ENCODE measurements at regions not wholly inside any gene's neighbourhood (a gene's known extent, or its start where the extent isn't known, plus 50 kb on each side); places are given as distances from the start of the nearest gene placed in this dataset.

DNA sequence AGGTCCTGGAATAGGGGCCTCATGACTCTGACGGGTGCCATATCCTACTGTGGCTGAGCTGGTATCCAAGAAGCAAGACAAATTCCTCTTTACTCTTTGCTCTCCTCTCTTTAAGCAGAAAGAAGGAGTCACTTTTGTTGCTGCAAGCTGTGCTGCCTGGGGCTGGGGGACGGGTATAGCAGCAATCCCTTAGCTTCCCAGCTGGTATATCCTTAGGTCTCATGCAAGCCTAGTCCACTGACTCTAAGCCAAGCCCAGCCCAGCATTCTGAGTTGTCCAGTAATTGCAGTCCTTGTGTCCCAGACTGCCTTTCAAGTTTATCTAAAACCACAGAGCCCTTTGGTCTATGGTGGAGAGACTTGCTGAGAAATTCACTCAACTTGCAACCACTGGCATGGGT is 893.0 kb upstream of the PRR20A start:
- Mint-ChIP-seq H3K9me3 (peaks cover 65% of the 10 kb centered on the region), H3K4me1 (ENCODE audit: low read depth) (no peaks in the 10 kb centered on the region), H3K27me3 (ENCODE audit: low read depth) (no peaks in the 10 kb centered on the region), H3K36me3 (ENCODE audit: low read depth) (no peaks in the 10 kb centered on the region), H3K4me3 (no peak overlapping the region), H3K27ac (no peak overlapping the region)
- no peak for DNase-seq (ENCODE audit: low spot score)

- Mint-ChIP-seq H3K36me3 (ENCODE audit: low read depth) (no peaks in the 10 kb centered on the region), H3K27ac (no peak overlapping the region), H3K4me1 (ENCODE audit: low read depth) (no peaks in the 10 kb centered on the region), H3K27me3 (ENCODE audit: low read depth) (no peaks in the 10 kb centered on the region), H3K9me3 (peaks cover 47% of the 10 kb centered on the region), H3K4me3 (no peak overlapping the region)
- DNase-seq (ENCODE audit: low spot score): no peak
These were observed 869.0 kb upstream of the PRR20A start for GRCh38 chr13:56271686-56272085.

- Mint-ChIP-seq H3K27ac (no peak overlapping the region), H3K4me1 (ENCODE audit: low read depth) (no peaks in the 10 kb centered on the region), H3K36me3 (ENCODE audit: low read depth) (no peaks in the 10 kb centered on the region), H3K9me3 (peaks cover 51% of the 10 kb centered on the region), H3K4me3 (no peak overlapping the region), H3K27me3 (ENCODE audit: low read depth) (no peaks in the 10 kb centered on the region)
- no peak for DNase-seq (ENCODE audit: low spot score)
These were observed 857.4 kb upstream of the PRR20A start for GRCh38 chr13:56283262-56283828.

DNA sequence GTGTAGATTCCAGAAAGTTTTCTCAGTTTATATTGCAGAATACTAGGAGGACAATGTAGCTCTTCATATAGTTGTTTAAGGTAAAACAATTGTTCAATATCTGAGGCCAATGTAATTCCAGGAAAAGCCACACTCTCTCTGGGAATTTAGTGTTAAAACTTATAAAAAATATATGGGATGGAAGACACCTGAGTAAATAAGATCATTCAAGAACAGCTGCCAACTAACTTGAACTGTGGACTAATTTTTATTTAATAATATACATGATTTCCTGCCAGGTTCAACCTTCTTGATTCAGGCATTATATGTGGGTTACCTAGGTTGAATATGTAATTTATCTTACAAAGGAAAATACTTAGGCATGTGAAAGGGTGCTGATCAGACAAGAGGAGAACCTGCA is 841.1 kb upstream of the PRR20A start:
- no peaks in the 10 kb centered on the region for H3K4me1 Mint-ChIP-seq (ENCODE audit: low read depth)
- peaks cover 14% of the 10 kb centered on the region for H3K9me3 Mint-ChIP-seq
- no peak overlapping the region for H3K4me3 Mint-ChIP-seq
- no peaks in the 10 kb centered on the region for H3K36me3 Mint-ChIP-seq (ENCODE audit: low read depth)
- H3K27ac Mint-ChIP-seq: no peak overlapping the region
- DNase-seq (ENCODE audit: low spot score): no peak
- no peaks in the 10 kb centered on the region for H3K27me3 Mint-ChIP-seq (ENCODE audit: low read depth)

- DNase-seq (ENCODE audit: low spot score): no peak
- no peak overlapping the region for H3K4me3 Mint-ChIP-seq
- H3K4me1 Mint-ChIP-seq (ENCODE audit: low read depth): no peaks in the 10 kb centered on the region
- no peaks in the 10 kb centered on the region for H3K36me3 Mint-ChIP-seq (ENCODE audit: low read depth)
- peaks cover 47% of the 10 kb centered on the region for H3K9me3 Mint-ChIP-seq
- no peaks in the 10 kb centered on the region for H3K27me3 Mint-ChIP-seq (ENCODE audit: low read depth)
- H3K27ac Mint-ChIP-seq: no peak overlapping the region
These were observed 826.0 kb upstream of the PRR20A start for GRCh38 chr13:56314765-56315164.

- Mint-ChIP-seq H3K4me1 (ENCODE audit: low read depth) (no peaks in the 10 kb centered on the region), H3K4me3 (no peak overlapping the region), H3K27me3 (ENCODE audit: low read depth) (no peaks in the 10 kb centered on the region), H3K27ac (no peak overlapping the region), H3K9me3 (peaks cover 41% of the 10 kb centered on the region), H3K36me3 (ENCODE audit: low read depth) (no peaks in the 10 kb centered on the region)
- no peak for DNase-seq (ENCODE audit: low spot score)
These were observed 822.9 kb upstream of the PRR20A start for GRCh38 chr13:56317841-56318240.

DNA sequence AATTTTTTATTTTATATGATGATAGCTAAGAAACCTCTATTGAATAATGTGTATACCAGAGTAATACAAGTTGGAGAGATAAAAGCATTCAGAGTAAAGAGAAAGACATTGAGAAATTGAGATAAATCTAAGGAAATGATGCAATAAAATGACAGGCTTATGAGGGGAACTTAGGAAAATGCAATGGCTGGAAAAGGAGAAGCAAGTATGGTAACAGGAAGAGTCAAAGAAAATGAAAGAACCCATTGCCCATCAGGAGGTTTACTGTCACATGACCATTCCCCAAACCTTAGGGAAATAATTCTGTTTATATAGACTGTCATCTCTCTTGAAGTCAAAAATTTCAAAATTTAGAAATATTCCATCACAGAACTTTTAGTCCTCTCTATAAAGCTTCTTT is 808.0 kb upstream of the PRR20A start:
- no peaks in the 10 kb centered on the region for H3K36me3 Mint-ChIP-seq (ENCODE audit: low read depth)
- DNase-seq (ENCODE audit: low spot score): no peak
- H3K27me3 Mint-ChIP-seq (ENCODE audit: low read depth): no peaks in the 10 kb centered on the region
- no peaks in the 10 kb centered on the region for H3K4me1 Mint-ChIP-seq (ENCODE audit: low read depth)
- peaks cover 32% of the 10 kb centered on the region for H3K9me3 Mint-ChIP-seq
- no peak overlapping the region for H3K27ac Mint-ChIP-seq
- no peak overlapping the region for H3K4me3 Mint-ChIP-seq

DNA sequence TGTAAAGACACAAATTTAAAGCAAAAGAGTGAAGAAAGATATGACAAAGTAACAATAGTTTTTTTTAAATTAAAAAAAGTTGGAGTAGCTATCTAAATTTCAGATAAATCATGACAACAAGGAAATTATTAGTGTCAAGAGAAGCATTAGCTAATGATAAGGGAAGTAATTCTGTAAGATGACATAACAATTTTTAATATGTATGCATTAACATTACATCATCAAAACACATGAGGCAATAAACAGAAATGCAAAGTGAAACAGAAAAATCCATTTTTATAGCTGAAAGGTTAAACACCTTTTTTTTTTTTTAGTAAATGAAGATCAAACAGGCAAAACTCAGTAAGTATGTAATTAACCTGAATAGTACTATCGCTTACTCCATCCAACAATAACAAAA is 804.9 kb upstream of the PRR20A start:
- no peaks in the 10 kb centered on the region for H3K27me3 Mint-ChIP-seq (ENCODE audit: low read depth)
- no peaks in the 10 kb centered on the region for H3K4me1 Mint-ChIP-seq (ENCODE audit: low read depth)
- peaks cover 36% of the 10 kb centered on the region for H3K9me3 Mint-ChIP-seq
- DNase-seq (ENCODE audit: low spot score): no peak
- H3K36me3 Mint-ChIP-seq (ENCODE audit: low read depth): no peaks in the 10 kb centered on the region
- H3K4me3 Mint-ChIP-seq: no peak overlapping the region
- H3K27ac Mint-ChIP-seq: no peak overlapping the region

- no peak for DNase-seq (ENCODE audit: low spot score)
- Mint-ChIP-seq H3K36me3 (ENCODE audit: low read depth) (no peaks in the 10 kb centered on the region), H3K27me3 (ENCODE audit: low read depth) (no peaks in the 10 kb centered on the region), H3K4me3 (no peak overlapping the region), H3K4me1 (ENCODE audit: low read depth) (no peaks in the 10 kb centered on the region), H3K9me3 (peaks cover 43% of the 10 kb centered on the region), H3K27ac (no peak overlapping the region)
These were observed 802.3 kb upstream of the PRR20A start for GRCh38 chr13:56338421-56338820.

GRCh38 chr13:56347014-56347413 is 793.7 kb upstream of the PRR20A start:
- no peak overlapping the region for H3K27ac Mint-ChIP-seq
- no peaks in the 10 kb centered on the region for H3K27me3 Mint-ChIP-seq (ENCODE audit: low read depth)
- no peaks in the 10 kb centered on the region for H3K36me3 Mint-ChIP-seq (ENCODE audit: low read depth)
- H3K9me3 Mint-ChIP-seq: peaks cover 28% of the 10 kb centered on the region
- DNase-seq (ENCODE audit: low spot score): no peak
- H3K4me1 Mint-ChIP-seq (ENCODE audit: low read depth): no peaks in the 10 kb centered on the region
- H3K4me3 Mint-ChIP-seq: no peak overlapping the region

- Mint-ChIP-seq H3K4me1 (ENCODE audit: low read depth) (no peaks in the 10 kb centered on the region), H3K27me3 (ENCODE audit: low read depth) (no peaks in the 10 kb centered on the region), H3K27ac (no peak overlapping the region), H3K36me3 (ENCODE audit: low read depth) (no peaks in the 10 kb centered on the region), H3K4me3 (no peak overlapping the region), H3K9me3 (peaks cover 19% of the 10 kb centered on the region)
- no peak for DNase-seq (ENCODE audit: low spot score)
These were observed 790.9 kb upstream of the PRR20A start for GRCh38 chr13:56349866-56350265.

DNA sequence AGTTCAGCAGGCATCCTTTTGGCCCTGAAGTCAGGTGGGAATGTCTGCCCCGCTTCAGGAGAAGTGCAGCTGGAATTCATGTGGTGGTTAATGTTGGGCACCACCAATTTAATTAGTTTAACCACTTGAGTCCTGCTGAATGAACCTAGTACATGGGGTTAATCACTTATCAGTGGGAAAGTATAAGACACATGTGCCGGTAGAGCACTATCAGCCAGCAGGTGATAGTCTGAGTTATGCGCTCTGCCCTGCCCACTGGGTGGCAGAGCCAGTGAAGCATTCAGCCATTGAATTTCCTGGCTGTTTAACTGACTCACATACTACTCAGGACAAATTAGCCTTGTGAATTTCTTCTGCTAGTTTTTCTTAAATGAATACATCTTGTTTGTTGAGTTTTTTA is 789.7 kb upstream of the PRR20A start:
- Mint-ChIP-seq H3K4me1 (ENCODE audit: low read depth) (no peaks in the 10 kb centered on the region), H3K27ac (no peak overlapping the region), H3K27me3 (ENCODE audit: low read depth) (no peaks in the 10 kb centered on the region)

GRCh38 chr13:56352361-56352760 is 788.4 kb upstream of the PRR20A start:
- no peak overlapping the region for H3K27ac Mint-ChIP-seq
- no peaks in the 10 kb centered on the region for H3K36me3 Mint-ChIP-seq (ENCODE audit: low read depth)
- H3K4me1 Mint-ChIP-seq (ENCODE audit: low read depth): no peaks in the 10 kb centered on the region
- no peaks in the 10 kb centered on the region for H3K27me3 Mint-ChIP-seq (ENCODE audit: low read depth)
- no peak overlapping the region for H3K4me3 Mint-ChIP-seq
- H3K9me3 Mint-ChIP-seq: peaks cover 21% of the 10 kb centered on the region
- no peak for DNase-seq (ENCODE audit: low spot score)

More for the DNA sequence above, 789.7 kb upstream of the PRR20A start:
- H3K4me3 Mint-ChIP-seq: no peak overlapping the region
- H3K9me3 Mint-ChIP-seq: peaks cover 21% of the 10 kb centered on the region
- no peak for DNase-seq (ENCODE audit: low spot score)
- no peaks in the 10 kb centered on the region for H3K36me3 Mint-ChIP-seq (ENCODE audit: low read depth)

GRCh38 chr13:56352901-56353300 is 787.8 kb upstream of the PRR20A start:
- Mint-ChIP-seq H3K27ac (no peak overlapping the region), H3K27me3 (ENCODE audit: low read depth) (no peaks in the 10 kb centered on the region), H3K36me3 (ENCODE audit: low read depth) (no peaks in the 10 kb centered on the region), H3K4me1 (ENCODE audit: low read depth) (no peaks in the 10 kb centered on the region), H3K4me3 (no peak overlapping the region), H3K9me3 (peaks cover 23% of the 10 kb centered on the region)
- no peak for DNase-seq (ENCODE audit: low spot score)

- no peak overlapping the region for H3K4me3 Mint-ChIP-seq
- no peaks in the 10 kb centered on the region for H3K27me3 Mint-ChIP-seq (ENCODE audit: low read depth)
- H3K4me1 Mint-ChIP-seq (ENCODE audit: low read depth): no peaks in the 10 kb centered on the region
- no peak overlapping the region for H3K27ac Mint-ChIP-seq
- no peak for DNase-seq (ENCODE audit: low spot score)
- H3K9me3 Mint-ChIP-seq: peaks cover 34% of the 10 kb centered on the region
- no peaks in the 10 kb centered on the region for H3K36me3 Mint-ChIP-seq (ENCODE audit: low read depth)
These were observed 784.0 kb upstream of the PRR20A start for GRCh38 chr13:56356690-56357089.

Measured in T-helper 2 cell treated with Interferon-gamma antibody and Interleukin-4, amounts not matched to agents 5 μg/mL and 100 μg/mL, for 36 hours (primary cell).